Trophoblast cell (in vitro differentiated cells and primary cell): ENCODE measurements at regions not wholly inside any gene's neighbourhood (a gene's known extent, or its start where the extent isn't known, plus 50 kb on each side); places are given as distances from the start of the nearest gene placed in this dataset.
"Not testable (repeated sequence)": the region's sequence is repeated elsewhere in the genome, so short reads cannot be mapped to it uniquely, and the experiment has no call there.

Source experiments
- DNase-seq, 2 donors: peaks; one replicate each; pipeline ENCODE4 v3.0.0-alpha.2; 2016
- H2AFZ ChIP-seq: 2 replicates; pipeline ENCODE4 v1.6.1; 2013; ENCODE audit warnings: low read length, moderate library complexity, mild to moderate bottlenecking; ENCODE audit not compliant: insufficient read depth, poor library complexity
- H2AK5ac ChIP-seq: 2 replicates; pipeline ENCODE4 v1.6.1; 2013; ENCODE audit warnings: mild to moderate bottlenecking, low read length
- H2BK120ac ChIP-seq: 2 replicates; pipeline ENCODE4 v1.6.1; 2013; ENCODE audit warnings: low read length, mild to moderate bottlenecking, moderate library complexity; ENCODE audit not compliant: insufficient read depth, poor library complexity
- H2BK12ac ChIP-seq: 2 replicates; pipeline ENCODE4 v1.6.1; 2013; ENCODE audit warnings: mild to moderate bottlenecking, low read length, moderate library complexity
- H2BK5ac ChIP-seq: 2 replicates; pipeline ENCODE4 v1.6.1; 2013; ENCODE audit warnings: low read length, low read depth, moderate library complexity, mild to moderate bottlenecking; ENCODE audit not compliant: poor library complexity
- H3K14ac ChIP-seq: 2 replicates; pipeline ENCODE4 v1.6.1; 2013; ENCODE audit warnings: mild to moderate bottlenecking, low read length
- H3K18ac ChIP-seq: 2 replicates; pipeline ENCODE4 v1.6.1; 2013; ENCODE audit warnings: mild to moderate bottlenecking, low read length
- H3K23ac ChIP-seq: 2 replicates; pipeline ENCODE4 v1.6.1; 2013; ENCODE audit warnings: low read length
- H3K27ac ChIP-seq: 2 replicates; pipeline ENCODE4 v1.5.1; 2013; ENCODE audit warnings: low read depth, mild to moderate bottlenecking, inconsistent platforms, low read length, moderate library complexity
- H3K27me3 ChIP-seq: 2 replicates; pipeline ENCODE4 v1.6.1; 2013; ENCODE audit warnings: inconsistent platforms, mild to moderate bottlenecking, low read length, moderate library complexity; ENCODE audit not compliant: insufficient read depth
- H3K36me3 ChIP-seq, 2 experiments: 1 replicate in 1 of 2; 2 replicates in 1 of 2; pipeline ENCODE4 v1.6.1; 2013; ENCODE audit warnings: low read length in 2 of 2, mild to moderate bottlenecking in 2 of 2, moderate library complexity in 1 of 2; ENCODE audit not compliant: insufficient read depth in 2 of 2, control insufficient read depth in 1 of 2
- H3K4ac ChIP-seq: 2 replicates; pipeline ENCODE4 v1.6.1; 2013; ENCODE audit warnings: low read depth, mild to moderate bottlenecking, low read length, moderate library complexity
- H3K4me1 ChIP-seq, 2 experiments: 1 replicate in 1 of 2; 2 replicates in 1 of 2; pipeline ENCODE4 v1.6.1; 2013; ENCODE audit warnings: low read length in 2 of 2, mild to moderate bottlenecking in 2 of 2, moderate library complexity in 1 of 2; ENCODE audit not compliant: insufficient read depth in 2 of 2, control insufficient read depth in 1 of 2
- H3K4me2 ChIP-seq: 2 replicates; pipeline ENCODE4 v1.6.1; 2013; ENCODE audit warnings: inconsistent platforms, mild to moderate bottlenecking, low read length, moderate library complexity
- H3K4me3 ChIP-seq: 2 replicates; pipeline ENCODE4 v1.5.1; 2013; ENCODE audit warnings: mild to moderate bottlenecking, low read depth, low read length, inconsistent platforms
- H3K79me1 ChIP-seq: one replicate; pipeline ENCODE4 v1.6.1; 2013; ENCODE audit warnings: low read length
- H3K79me2 ChIP-seq: 2 replicates; pipeline ENCODE4 v1.6.1; 2013; ENCODE audit warnings: low read length, mild to moderate bottlenecking; ENCODE audit not compliant: control insufficient read depth, insufficient read depth, poor library complexity
- H3K9ac ChIP-seq: 2 replicates; pipeline ENCODE4 v1.6.1; 2013; ENCODE audit warnings: mild to moderate bottlenecking, low read length
- H3K9me3 ChIP-seq: 2 replicates; pipeline ENCODE4 v1.6.1; 2013; ENCODE audit warnings: low read depth, mild to moderate bottlenecking, control low read depth, inconsistent platforms, low read length; ENCODE audit not compliant: insufficient read depth
- H4K12ac ChIP-seq: 2 replicates; pipeline ENCODE4 v1.6.1; 2013; ENCODE audit warnings: low read depth, mild to moderate bottlenecking, low read length, moderate library complexity
- H4K8ac ChIP-seq: 2 replicates; pipeline ENCODE4 v1.6.1; 2013; ENCODE audit warnings: low read depth, mild to moderate bottlenecking, low read length, moderate library complexity
- H4K91ac ChIP-seq: one replicate; pipeline ENCODE4 v1.6.1; 2013; ENCODE audit warnings: low read depth, mild to moderate bottlenecking, low read length, moderate library complexity
- WGBS: extraction: QIAGEN DNeasy Blood & Tissue Kit; methylation state at CpG from one replicate; pipeline ENCODE4 v1.1.7; 2013; ENCODE audit warnings: missing lambda C conversion rate; ENCODE audit not compliant: insufficient read length, insufficient coverage; ENCODE audit errors: extremely low coverage; 5-methylcytosine and 5-hydroxymethylcytosine counted together

DNA sequence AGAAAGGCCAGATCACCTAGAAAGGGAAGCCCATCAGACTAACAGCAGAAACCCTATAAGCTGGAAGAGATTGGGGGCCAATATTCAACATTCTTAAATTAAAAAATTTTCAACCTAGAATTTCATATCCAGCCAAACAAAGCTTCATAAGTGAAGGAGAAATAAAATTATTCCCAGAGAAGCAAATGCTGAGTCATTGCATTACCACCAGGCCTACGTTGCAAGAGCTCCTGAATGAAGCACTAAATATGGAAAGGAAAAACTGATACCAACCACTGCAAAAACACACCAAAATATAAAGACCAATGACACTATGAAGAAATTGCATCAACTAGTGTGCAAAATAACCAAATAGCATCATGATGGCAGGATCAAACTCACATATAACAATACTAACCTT lies 453.4 kb upstream of the PITX2 start:
- H2AK5ac ChIP-seq, H3K36me3 ChIP-seq, H2BK12ac ChIP-seq, H3K4me1 ChIP-seq, H3K18ac ChIP-seq, H2AFZ ChIP-seq, H3K23ac ChIP-seq, H2BK120ac ChIP-seq, H3K4ac ChIP-seq, H4K91ac ChIP-seq, H4K8ac ChIP-seq, H3K4me3 ChIP-seq, H3K4me2 ChIP-seq, H3K9me3 ChIP-seq, H3K27ac ChIP-seq, H3K79me2 ChIP-seq, DNase-seq, H2BK5ac ChIP-seq, H3K79me1 ChIP-seq, H3K9ac ChIP-seq, H4K12ac ChIP-seq, H3K27me3 ChIP-seq, H3K14ac ChIP-seq: not testable (repeated sequence)
- WGBS, result no CpG with 5 or more reads among the region's 1 CpG

DNA sequence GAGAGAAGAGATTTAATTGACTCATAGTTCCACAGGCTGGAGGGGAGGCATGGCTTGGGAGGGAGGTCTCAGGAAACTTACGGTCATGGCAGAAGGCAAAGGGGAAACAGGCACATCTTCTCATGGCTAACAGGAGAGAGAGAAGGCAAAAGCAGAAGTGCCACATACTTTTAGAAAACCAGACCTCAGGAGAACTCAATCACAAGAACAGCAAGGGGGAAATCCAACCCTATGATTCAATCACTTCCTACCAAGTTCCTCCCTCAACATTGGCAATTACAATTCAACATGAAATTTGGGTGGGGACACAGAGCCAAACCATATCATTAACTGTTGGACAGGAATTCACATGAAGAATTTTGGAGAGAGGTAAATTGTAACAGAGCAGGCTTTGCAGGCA lies 485.3 kb upstream of the PITX2 start:
- Histone ChIP-seq H4K12ac (no peak overlapping the region), H3K4me2 (no peak overlapping the region), H3K36me3 (no peaks in the 10 kb centered on the region), H3K23ac (no peak overlapping the region), H3K27ac (no peak overlapping the region), H3K9me3 (no peaks in the 10 kb centered on the region), H2BK120ac (no peak overlapping the region), H3K79me2 (no peaks in the 10 kb centered on the region), H3K4ac (no peak overlapping the region), H3K18ac (no peak overlapping the region), H3K27me3 (no peaks in the 10 kb centered on the region), H2BK12ac (no peak overlapping the region), H3K14ac (no peak overlapping the region), H4K91ac (no peak overlapping the region), H3K4me3 (no peak overlapping the region), H3K9ac (no peak overlapping the region), H3K4me1 (no peaks in the 10 kb centered on the region), H3K79me1 (no peaks in the 10 kb centered on the region), H2AK5ac (no peak overlapping the region), H2BK5ac (no peak overlapping the region), H2AFZ (no peak overlapping the region), H4K8ac (no peak overlapping the region)
- DNase-seq, result no peak
- no CpG with 5 or more reads among the region's 1 CpG for WGBS

DNA sequence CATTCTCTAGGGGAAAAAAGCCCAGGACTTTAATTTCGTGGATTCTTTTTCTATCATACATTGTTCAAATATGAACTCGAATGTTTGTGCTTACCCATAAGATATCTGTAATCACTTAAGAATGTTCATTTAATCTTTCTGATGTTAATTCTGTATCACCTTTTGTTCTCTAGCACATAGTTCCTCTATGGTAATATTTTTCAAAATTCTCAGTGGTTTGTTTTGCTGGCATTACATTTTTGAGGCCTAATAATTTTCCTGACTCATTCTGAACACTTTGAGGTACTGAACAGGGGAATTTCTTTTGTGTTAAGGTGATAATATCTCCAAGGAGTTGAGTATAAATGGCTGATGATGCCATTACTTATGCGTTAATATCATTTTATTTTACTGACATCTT lies 490.7 kb upstream of the PITX2 start:
- no peak overlapping the region for H2AK5ac ChIP-seq
- no peak overlapping the region for H4K8ac ChIP-seq
- H4K12ac ChIP-seq, result no peak overlapping the region
- no peak overlapping the region for H2BK5ac ChIP-seq
- no CpG with 5 or more reads among the region's 3 CpGs for WGBS
- no peak overlapping the region for H3K4ac ChIP-seq
- H3K4me3 ChIP-seq, result no peak overlapping the region
- no peak overlapping the region for H2AFZ ChIP-seq
- no peaks in the 10 kb centered on the region for H3K79me1 ChIP-seq
- no peak overlapping the region for H4K91ac ChIP-seq
- no peak overlapping the region for H3K9ac ChIP-seq
- no peaks in the 10 kb centered on the region for H3K36me3 ChIP-seq
- no peak overlapping the region for H3K18ac ChIP-seq
- H3K4me2 ChIP-seq, result no peak overlapping the region
- H2BK120ac ChIP-seq, result no peak overlapping the region
- H3K9me3 ChIP-seq, result no peaks in the 10 kb centered on the region
- no peak overlapping the region for H3K14ac ChIP-seq
- H2BK12ac ChIP-seq, result no peak overlapping the region
- no peaks in the 10 kb centered on the region for H3K79me2 ChIP-seq
- H3K27me3 ChIP-seq, result no peaks in the 10 kb centered on the region
- DNase-seq, result no peak
- H3K4me1 ChIP-seq, result no peaks in the 10 kb centered on the region
- no peak overlapping the region for H3K27ac ChIP-seq
- no peak overlapping the region for H3K23ac ChIP-seq

DNA sequence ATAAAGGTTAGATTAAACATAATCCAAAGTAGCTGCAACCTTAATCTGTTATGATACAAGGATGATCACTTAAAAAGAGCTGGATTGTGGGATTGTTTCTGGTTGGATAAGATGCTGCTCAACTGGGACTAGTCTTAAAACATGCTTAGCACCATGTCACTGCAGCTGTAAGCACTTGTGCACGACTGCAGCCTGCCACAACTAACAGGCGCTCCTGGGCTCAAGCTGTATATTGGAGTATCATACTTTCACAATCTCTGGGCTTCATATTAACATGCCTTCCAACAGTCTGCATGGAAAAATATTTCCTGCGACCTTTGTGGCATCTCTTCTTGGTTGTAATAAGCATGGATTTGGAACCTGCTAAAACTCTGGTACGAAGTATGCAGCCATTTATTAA lies 493.0 kb upstream of the PITX2 start:
- no peaks in the 10 kb centered on the region for H3K36me3 ChIP-seq
- H3K23ac ChIP-seq, result no peak overlapping the region
- H3K27ac ChIP-seq, result no peak overlapping the region
- no peak overlapping the region for H3K4ac ChIP-seq
- H4K91ac ChIP-seq, result no peak overlapping the region
- H3K4me2 ChIP-seq, result no peak overlapping the region
- no peaks in the 10 kb centered on the region for H3K4me1 ChIP-seq
- H3K14ac ChIP-seq, result no peak overlapping the region
- H3K18ac ChIP-seq, result no peak overlapping the region
- H3K4me3 ChIP-seq, result no peak overlapping the region
- H2AFZ ChIP-seq, result no peak overlapping the region
- no peak overlapping the region for H3K9ac ChIP-seq
- H3K79me2 ChIP-seq, result no peaks in the 10 kb centered on the region
- H2BK120ac ChIP-seq, result no peak overlapping the region
- no peak for DNase-seq
- H2BK5ac ChIP-seq, result no peak overlapping the region
- H2BK12ac ChIP-seq, result no peak overlapping the region
- H4K12ac ChIP-seq, result no peak overlapping the region
- no CpG with 5 or more reads among the region's 4 CpGs for WGBS
- H3K27me3 ChIP-seq, result no peaks in the 10 kb centered on the region
- H3K9me3 ChIP-seq, result no peaks in the 10 kb centered on the region
- no peak overlapping the region for H2AK5ac ChIP-seq
- no peaks in the 10 kb centered on the region for H3K79me1 ChIP-seq
- no peak overlapping the region for H4K8ac ChIP-seq

DNA sequence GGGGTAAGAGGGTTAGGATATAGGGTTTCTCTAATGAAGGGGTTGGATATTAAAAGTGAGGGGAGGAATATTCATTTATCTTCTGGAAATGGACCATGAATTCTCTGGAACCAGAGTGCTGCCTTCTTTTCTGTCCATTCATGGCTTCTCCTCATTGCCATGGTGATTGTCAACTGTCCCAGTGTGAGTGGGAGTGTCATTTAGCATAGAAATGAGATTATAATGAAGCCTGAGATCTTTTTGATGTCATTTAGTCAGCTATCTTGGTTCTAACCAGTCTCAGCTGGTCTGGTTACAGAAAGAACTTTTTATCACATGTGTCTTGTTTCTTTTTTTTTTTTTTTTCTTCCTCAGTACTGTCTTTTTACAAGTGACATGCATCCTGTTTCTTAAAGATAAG lies 497.3 kb upstream of the PITX2 start:
- no peak overlapping the region for H2BK5ac ChIP-seq
- H4K12ac ChIP-seq, result no peak overlapping the region
- H3K36me3 ChIP-seq, result no peaks in the 10 kb centered on the region
- no peaks in the 10 kb centered on the region for H3K4me1 ChIP-seq
- no peak overlapping the region for H3K4me3 ChIP-seq
- no peak overlapping the region for H3K23ac ChIP-seq
- no peak overlapping the region for H4K91ac ChIP-seq
- H3K27ac ChIP-seq, result no peak overlapping the region
- no peak overlapping the region for H4K8ac ChIP-seq
- DNase-seq, result no peak
- no peaks in the 10 kb centered on the region for H3K79me1 ChIP-seq
- no peak overlapping the region for H3K4ac ChIP-seq
- no peak overlapping the region for H2BK120ac ChIP-seq
- no peak overlapping the region for H3K14ac ChIP-seq
- H2AFZ ChIP-seq, result no peak overlapping the region
- no peak overlapping the region for H2AK5ac ChIP-seq
- no peaks in the 10 kb centered on the region for H3K9me3 ChIP-seq
- H3K4me2 ChIP-seq, result no peak overlapping the region
- H3K79me2 ChIP-seq, result no peaks in the 10 kb centered on the region
- no peak overlapping the region for H3K18ac ChIP-seq
- H2BK12ac ChIP-seq, result no peak overlapping the region
- H3K9ac ChIP-seq, result no peak overlapping the region
- no peaks in the 10 kb centered on the region for H3K27me3 ChIP-seq
